ENCODE measurements at regions not wholly inside any gene's neighbourhood (a gene's known extent, or its start where the extent isn't known, plus 50 kb on each side); places are given as distances from the start of the nearest gene placed in this dataset.
"Not testable (repeated sequence)": the region's sequence is repeated elsewhere in the genome, so short reads cannot be mapped to it uniquely, and the experiment has no call there.

DNA sequence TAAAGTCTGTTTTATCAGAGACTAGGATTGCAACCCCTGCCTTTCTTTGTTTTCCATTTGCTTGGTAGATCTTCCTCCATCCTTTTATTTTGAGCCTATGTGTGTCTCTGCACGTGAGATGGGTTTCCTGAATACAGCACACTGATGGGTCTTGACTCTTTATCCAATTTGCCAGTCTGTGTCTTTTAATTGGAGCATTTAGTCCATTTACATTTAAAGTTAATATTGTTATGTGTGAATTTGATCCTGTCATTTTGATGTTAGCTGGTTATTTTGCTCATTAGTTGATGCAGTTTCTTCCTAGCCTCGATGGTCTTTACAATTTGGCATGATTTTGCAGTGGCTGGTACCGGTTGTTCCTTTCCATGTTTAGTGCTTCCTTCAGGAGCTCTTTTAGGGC, 141.7 kb downstream of the EHF start:
- TF ChIP-seq CTCF (IDR thresholded peaks at IDR 0.05; ENCODE audit: low read depth, low read length); POLR2A (IDR thresholded peaks at IDR 0.05; ENCODE audit: extremely low read depth, insufficient read length); MYC (IDR thresholded peaks at IDR 0.05; ENCODE audit: low read depth, low read length): not testable (repeated sequence)
- TF ChIP-seq, protein P1, sequence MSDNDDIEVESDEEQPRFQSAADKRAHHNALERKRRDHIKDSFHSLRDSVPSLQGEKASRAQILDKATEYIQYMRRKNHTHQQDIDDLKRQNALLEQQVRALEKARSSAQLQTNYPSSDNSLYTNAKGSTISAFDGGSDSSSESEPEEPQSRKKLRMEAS (IDR thresholded peaks at IDR 0.05; ENCODE audit: low read depth, low read length): not testable (repeated sequence)
